Erythroblast (primary cell): ENCODE measurements at regions not wholly inside any gene's neighbourhood (a gene's known extent, or its start where the extent isn't known, plus 50 kb on each side); places are given as distances from the start of the nearest gene placed in this dataset.

ENCODE experiments used
- GATA1 ChIP-seq: IDR thresholded peaks from 2 replicates; pipeline ENCODE4 v1.6.1; 2011; ENCODE audit warnings: low read depth, mild to moderate bottlenecking, control low read depth, low read length, moderate library complexity
- POLR2A ChIP-seq: IDR thresholded peaks from 2 replicates; pipeline ENCODE4 v1.6.1; 2011; ENCODE audit warnings: mild to moderate bottlenecking, low read length

- TF ChIP-seq POLR2A (no peak), GATA1 (no peak)
Observed at GRCh38 chr18:37874721-37875120, 309.1 kb upstream of the CELF4 start.
